Liver (tissue), 3 donors: ENCODE measurements at regions not wholly inside any gene's neighbourhood (a gene's known extent, or its start where the extent isn't known, plus 50 kb on each side); places are given as distances from the start of the nearest gene placed in this dataset.

Experiments
- EGR1 ChIP-seq, 2 donors: IDR thresholded peaks; 2 replicates each; pipeline ENCODE4 v1.6.1; 2016 to 2018; ENCODE audit warnings: antibody characterized with exemption in 2 of 2, low read depth in 2 of 2
- FOXA2 ChIP-seq: IDR thresholded peaks from 2 replicates; pipeline ENCODE4 v1.6.1; 2016; ENCODE audit warnings: antibody characterized with exemption
- GABPA ChIP-seq, 2 donors: IDR thresholded peaks in 1 of 2; conservative IDR thresholded peaks in 1 of 2; 2 replicates each; pipeline ENCODE4 v1.6.1; 2016; ENCODE audit warnings: antibody characterized with exemption in 2 of 2, mild to moderate bottlenecking in 1 of 2, moderate library complexity in 1 of 2
- JUND ChIP-seq, 2 donors: IDR thresholded peaks; 2 replicates each; pipeline ENCODE4 v1.6.1; 2016; ENCODE audit warnings: antibody characterized with exemption in 2 of 2
- NR2F2 ChIP-seq: IDR thresholded peaks from 2 replicates; pipeline ENCODE4 v1.6.1; 2016; ENCODE audit warnings: antibody characterized with exemption
- RXRA ChIP-seq, 2 donors: IDR thresholded peaks; 2 replicates each; pipeline ENCODE4 v1.6.1; 2017 to 2018; ENCODE audit warnings: antibody characterized with exemption in 2 of 2, mild to moderate bottlenecking in 1 of 2
- TAF1 ChIP-seq: conservative IDR thresholded peaks from 2 replicates; pipeline ENCODE4 v1.6.1; 2016; ENCODE audit warnings: antibody characterized with exemption, mild to moderate bottlenecking
- YY1 ChIP-seq: IDR thresholded peaks from 2 replicates; pipeline ENCODE4 v1.6.1; 2016; ENCODE audit warnings: antibody characterized with exemption, mild to moderate bottlenecking
- TF ChIP-seq, protein P1 (sequence below): fragments of 150-350 bp; IDR thresholded peaks from 2 replicates; pipeline ENCODE4 v1.5.1; 2017; ENCODE audit warnings: improper control_type of control experiment, low read depth, low read length; ENCODE audit not compliant: missing input control
- TF ChIP-seq, protein P2 (sequence below): IDR thresholded peaks from 2 replicates; pipeline ENCODE4 v1.6.1; 2016; ENCODE audit warnings: antibody characterized with exemption
- TF ChIP-seq, protein P3 (sequence below): IDR thresholded peaks from 2 replicates; pipeline ENCODE4 v1.6.1; 2016; ENCODE audit warnings: antibody characterized with exemption, mild to moderate bottlenecking
- TF ChIP-seq, protein P4 (sequence below): IDR thresholded peaks from 2 replicates; pipeline ENCODE4 v1.6.1; 2016; ENCODE audit warnings: antibody characterized with exemption
- donor health status: healthy.
- donor health status: healthy.

DNA sequence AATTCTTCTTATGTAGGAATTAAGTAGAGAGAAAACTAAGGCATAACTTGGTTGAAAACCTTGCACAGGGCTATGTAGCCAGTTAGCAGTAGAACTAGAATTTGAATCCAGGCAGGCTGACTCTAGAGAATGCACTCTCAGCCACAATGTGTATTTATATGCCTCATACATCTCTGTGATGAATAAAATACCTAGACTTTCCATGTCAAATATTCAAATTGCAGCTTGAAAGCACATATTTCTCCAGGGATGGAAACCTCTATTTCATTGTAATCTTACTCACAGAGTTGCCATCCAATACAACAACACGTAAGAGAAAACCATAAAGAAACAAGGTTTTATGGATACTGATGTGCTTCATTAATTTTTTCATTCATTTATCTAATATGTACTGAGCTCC is 256.0 kb upstream of the FLRT2 start:
- TF ChIP-seq, protein P1, sequence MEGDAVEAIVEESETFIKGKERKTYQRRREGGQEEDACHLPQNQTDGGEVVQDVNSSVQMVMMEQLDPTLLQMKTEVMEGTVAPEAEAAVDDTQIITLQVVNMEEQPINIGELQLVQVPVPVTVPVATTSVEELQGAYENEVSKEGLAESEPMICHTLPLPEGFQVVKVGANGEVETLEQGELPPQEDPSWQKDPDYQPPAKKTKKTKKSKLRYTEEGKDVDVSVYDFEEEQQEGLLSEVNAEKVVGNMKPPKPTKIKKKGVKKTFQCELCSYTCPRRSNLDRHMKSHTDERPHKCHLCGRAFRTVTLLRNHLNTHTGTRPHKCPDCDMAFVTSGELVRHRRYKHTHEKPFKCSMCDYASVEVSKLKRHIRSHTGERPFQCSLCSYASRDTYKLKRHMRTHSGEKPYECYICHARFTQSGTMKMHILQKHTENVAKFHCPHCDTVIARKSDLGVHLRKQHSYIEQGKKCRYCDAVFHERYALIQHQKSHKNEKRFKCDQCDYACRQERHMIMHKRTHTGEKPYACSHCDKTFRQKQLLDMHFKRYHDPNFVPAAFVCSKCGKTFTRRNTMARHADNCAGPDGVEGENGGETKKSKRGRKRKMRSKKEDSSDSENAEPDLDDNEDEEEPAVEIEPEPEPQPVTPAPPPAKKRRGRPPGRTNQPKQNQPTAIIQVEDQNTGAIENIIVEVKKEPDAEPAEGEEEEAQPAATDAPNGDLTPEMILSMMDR: no peak
- TF ChIP-seq, protein P2, sequence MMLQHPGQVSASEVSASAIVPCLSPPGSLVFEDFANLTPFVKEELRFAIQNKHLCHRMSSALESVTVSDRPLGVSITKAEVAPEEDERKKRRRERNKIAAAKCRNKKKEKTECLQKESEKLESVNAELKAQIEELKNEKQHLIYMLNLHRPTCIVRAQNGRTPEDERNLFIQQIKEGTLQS: no peak
- TF ChIP-seq YY1: no peak
- TF ChIP-seq, protein P3, sequence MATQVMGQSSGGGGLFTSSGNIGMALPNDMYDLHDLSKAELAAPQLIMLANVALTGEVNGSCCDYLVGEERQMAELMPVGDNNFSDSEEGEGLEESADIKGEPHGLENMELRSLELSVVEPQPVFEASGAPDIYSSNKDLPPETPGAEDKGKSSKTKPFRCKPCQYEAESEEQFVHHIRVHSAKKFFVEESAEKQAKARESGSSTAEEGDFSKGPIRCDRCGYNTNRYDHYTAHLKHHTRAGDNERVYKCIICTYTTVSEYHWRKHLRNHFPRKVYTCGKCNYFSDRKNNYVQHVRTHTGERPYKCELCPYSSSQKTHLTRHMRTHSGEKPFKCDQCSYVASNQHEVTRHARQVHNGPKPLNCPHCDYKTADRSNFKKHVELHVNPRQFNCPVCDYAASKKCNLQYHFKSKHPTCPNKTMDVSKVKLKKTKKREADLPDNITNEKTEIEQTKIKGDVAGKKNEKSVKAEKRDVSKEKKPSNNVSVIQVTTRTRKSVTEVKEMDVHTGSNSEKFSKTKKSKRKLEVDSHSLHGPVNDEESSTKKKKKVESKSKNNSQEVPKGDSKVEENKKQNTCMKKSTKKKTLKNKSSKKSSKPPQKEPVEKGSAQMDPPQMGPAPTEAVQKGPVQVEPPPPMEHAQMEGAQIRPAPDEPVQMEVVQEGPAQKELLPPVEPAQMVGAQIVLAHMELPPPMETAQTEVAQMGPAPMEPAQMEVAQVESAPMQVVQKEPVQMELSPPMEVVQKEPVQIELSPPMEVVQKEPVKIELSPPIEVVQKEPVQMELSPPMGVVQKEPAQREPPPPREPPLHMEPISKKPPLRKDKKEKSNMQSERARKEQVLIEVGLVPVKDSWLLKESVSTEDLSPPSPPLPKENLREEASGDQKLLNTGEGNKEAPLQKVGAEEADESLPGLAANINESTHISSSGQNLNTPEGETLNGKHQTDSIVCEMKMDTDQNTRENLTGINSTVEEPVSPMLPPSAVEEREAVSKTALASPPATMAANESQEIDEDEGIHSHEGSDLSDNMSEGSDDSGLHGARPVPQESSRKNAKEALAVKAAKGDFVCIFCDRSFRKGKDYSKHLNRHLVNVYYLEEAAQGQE: no peak
- TF ChIP-seq, protein P4, sequence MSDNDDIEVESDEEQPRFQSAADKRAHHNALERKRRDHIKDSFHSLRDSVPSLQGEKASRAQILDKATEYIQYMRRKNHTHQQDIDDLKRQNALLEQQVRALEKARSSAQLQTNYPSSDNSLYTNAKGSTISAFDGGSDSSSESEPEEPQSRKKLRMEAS: no peak
- TF ChIP-seq TAF1: no peak
- no peak for TF ChIP-seq EGR1 (IDR thresholded peaks at IDR 0.05; ENCODE audit: low read depth in 2 of 2)
- TF ChIP-seq JUND (IDR thresholded peaks at IDR 0.05): no peak
- no peak for TF ChIP-seq GABPA (IDR thresholded peaks at IDR 0.05 in 1 of 2, conservative IDR thresholded peaks at IDR 0.05 in 1 of 2)
- TF ChIP-seq RXRA (IDR thresholded peaks at IDR 0.05): no peak
- TF ChIP-seq FOXA2: no peak
- TF ChIP-seq NR2F2: no peak
